Mammary epithelial cell (primary cell): ENCODE measurements at regions not wholly inside any gene's neighbourhood (a gene's known extent, or its start where the extent isn't known, plus 50 kb on each side); places are given as distances from the start of the nearest gene placed in this dataset.

Source experiments
- EZH2 ChIP-seq: IDR thresholded peaks from 2 replicates; pipeline ENCODE4 v1.6.1; 2012; ENCODE audit warnings: low read length, inconsistent platforms, borderline replicate concordance
- TF ChIP-seq, protein P1 (sequence below), 2 donors: IDR thresholded peaks in 1 of 2; conservative IDR thresholded peaks in 1 of 2; 2 replicates each; pipeline ENCODE4 v1.5.1; 2011 to 2012; ENCODE audit warnings: inconsistent platforms in 2 of 2, low read length in 2 of 2, mild to moderate bottlenecking in 2 of 2, control low read depth in 1 of 2, low read depth in 1 of 2; ENCODE audit not compliant: insufficient read depth in 1 of 2; ENCODE audit errors: extremely low read depth in 1 of 2

DNA sequence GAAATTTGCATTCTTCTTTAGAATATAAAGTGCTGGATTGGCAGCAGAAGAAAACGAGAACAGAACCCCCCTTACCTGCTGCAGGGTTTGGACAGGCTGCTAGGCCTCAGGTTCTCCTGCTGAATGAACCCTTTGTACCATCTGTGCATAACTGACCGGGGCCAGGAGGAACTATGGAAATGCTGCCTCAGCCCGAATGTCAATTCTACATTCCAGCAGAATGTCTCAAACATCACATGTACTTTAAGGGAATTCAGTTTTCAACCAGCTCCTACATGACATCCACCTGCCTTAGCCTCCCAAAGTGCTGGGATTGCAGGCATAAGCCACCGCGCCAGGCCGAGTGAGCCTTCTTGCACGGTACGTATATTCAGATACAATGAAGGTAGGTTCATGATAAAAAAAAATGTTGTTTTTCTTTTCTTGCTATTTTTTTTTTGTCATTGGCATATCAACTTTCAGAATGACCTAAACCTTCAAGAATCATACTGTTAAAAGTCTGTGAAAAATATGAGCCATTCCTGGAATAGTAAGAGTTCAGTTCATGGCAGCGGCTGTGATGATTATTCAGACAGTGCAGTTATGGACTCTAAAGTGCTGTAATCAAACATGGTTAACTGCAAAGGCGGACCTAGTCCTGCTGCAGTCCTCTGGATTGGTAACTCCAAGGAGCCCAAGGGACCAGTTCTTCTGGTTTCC, 84.4 kb upstream of the TNS3 start:
- no peak for TF ChIP-seq EZH2
- TF ChIP-seq, protein P1, sequence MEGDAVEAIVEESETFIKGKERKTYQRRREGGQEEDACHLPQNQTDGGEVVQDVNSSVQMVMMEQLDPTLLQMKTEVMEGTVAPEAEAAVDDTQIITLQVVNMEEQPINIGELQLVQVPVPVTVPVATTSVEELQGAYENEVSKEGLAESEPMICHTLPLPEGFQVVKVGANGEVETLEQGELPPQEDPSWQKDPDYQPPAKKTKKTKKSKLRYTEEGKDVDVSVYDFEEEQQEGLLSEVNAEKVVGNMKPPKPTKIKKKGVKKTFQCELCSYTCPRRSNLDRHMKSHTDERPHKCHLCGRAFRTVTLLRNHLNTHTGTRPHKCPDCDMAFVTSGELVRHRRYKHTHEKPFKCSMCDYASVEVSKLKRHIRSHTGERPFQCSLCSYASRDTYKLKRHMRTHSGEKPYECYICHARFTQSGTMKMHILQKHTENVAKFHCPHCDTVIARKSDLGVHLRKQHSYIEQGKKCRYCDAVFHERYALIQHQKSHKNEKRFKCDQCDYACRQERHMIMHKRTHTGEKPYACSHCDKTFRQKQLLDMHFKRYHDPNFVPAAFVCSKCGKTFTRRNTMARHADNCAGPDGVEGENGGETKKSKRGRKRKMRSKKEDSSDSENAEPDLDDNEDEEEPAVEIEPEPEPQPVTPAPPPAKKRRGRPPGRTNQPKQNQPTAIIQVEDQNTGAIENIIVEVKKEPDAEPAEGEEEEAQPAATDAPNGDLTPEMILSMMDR (conservative IDR thresholded peaks at IDR 0.05 in 1 of 2, IDR thresholded peaks at IDR 0.05 in 1 of 2; ENCODE audit: extremely low read depth in 1 of 2, insufficient read depth in 1 of 2, low read depth in 1 of 2, low read length in 2 of 2): no peak
